ENCODE measurements at regions not wholly inside any gene's neighbourhood (a gene's known extent, or its start where the extent isn't known, plus 50 kb on each side); places are given as distances from the start of the nearest gene placed in this dataset.

GRCh38 chrX:38987198-38987651, 186.0 kb downstream of the MID1IP1 start:
- in situ Hi-C loops (cut with MboI; ENCODE audit: low sequenced_read_pairs), result no loop called here

GRCh38 chrX:38988301-38988700, 187.0 kb downstream of the MID1IP1 start:
- in situ Hi-C loops (cut with MboI; ENCODE audit: low sequenced_read_pairs), result no loop called here

- in situ Hi-C loops (cut with MboI; ENCODE audit: low sequenced_read_pairs), result no loop called here
Observed at GRCh38 chrX:38989076-38989475, 187.8 kb downstream of the MID1IP1 start.

- in situ Hi-C loops (cut with MboI; ENCODE audit: low sequenced_read_pairs), result no loop called here
Observed at GRCh38 chrX:38991656-38992440, 190.6 kb downstream of the MID1IP1 start.

- in situ Hi-C loops (cut with MboI; ENCODE audit: low sequenced_read_pairs), result no loop called here
Observed at GRCh38 chrX:38992441-38993096, 191.3 kb downstream of the MID1IP1 start.

- in situ Hi-C loops (cut with MboI; ENCODE audit: low sequenced_read_pairs), result no loop called here
Observed at GRCh38 chrX:38993500-38993899, 192.2 kb downstream of the MID1IP1 start.

GRCh38 chrX:38999099-38999498, 197.8 kb downstream of the MID1IP1 start:
- in situ Hi-C loops (cut with MboI; ENCODE audit: low sequenced_read_pairs), result no loop called here

GRCh38 chrX:38999967-39000745, 198.9 kb downstream of the MID1IP1 start:
- in situ Hi-C loops (cut with MboI; ENCODE audit: low sequenced_read_pairs), result no loop called here

GRCh38 chrX:39000802-39001201, 199.5 kb downstream of the MID1IP1 start:
- in situ Hi-C loops (cut with MboI; ENCODE audit: low sequenced_read_pairs), result no loop called here

- in situ Hi-C loops (cut with MboI; ENCODE audit: low sequenced_read_pairs), result no loop called here
Observed at GRCh38 chrX:39002466-39002865, 201.2 kb downstream of the MID1IP1 start.

- in situ Hi-C loops (cut with MboI; ENCODE audit: low sequenced_read_pairs), result no loop called here
Observed at GRCh38 chrX:39008549-39008948, 207.3 kb downstream of the MID1IP1 start.

GRCh38 chrX:39011454-39012221, 210.4 kb downstream of the MID1IP1 start:
- in situ Hi-C loops (cut with MboI; ENCODE audit: low sequenced_read_pairs), result no loop called here

- in situ Hi-C loops (cut with MboI; ENCODE audit: low sequenced_read_pairs), result no loop called here
Observed at GRCh38 chrX:39012621-39013111, 211.4 kb downstream of the MID1IP1 start.

- in situ Hi-C loops (cut with MboI; ENCODE audit: low sequenced_read_pairs), result no loop called here
Observed at GRCh38 chrX:39016556-39016955, 215.3 kb downstream of the MID1IP1 start.

GRCh38 chrX:39017077-39017476, 215.8 kb downstream of the MID1IP1 start:
- in situ Hi-C loops (cut with MboI; ENCODE audit: low sequenced_read_pairs), result no loop called here

- in situ Hi-C loops (cut with MboI; ENCODE audit: low sequenced_read_pairs), result no loop called here
Observed at GRCh38 chrX:39017716-39018115, 216.5 kb downstream of the MID1IP1 start.

GRCh38 chrX:39018541-39018940, 217.3 kb downstream of the MID1IP1 start:
- in situ Hi-C loops (cut with MboI; ENCODE audit: low sequenced_read_pairs), result no loop called here

- in situ Hi-C loops (cut with MboI; ENCODE audit: low sequenced_read_pairs), result no loop called here
Observed at GRCh38 chrX:39019056-39019455, 217.8 kb downstream of the MID1IP1 start.

GRCh38 chrX:39020051-39020669, 218.9 kb downstream of the MID1IP1 start:
- in situ Hi-C loops (cut with MboI; ENCODE audit: low sequenced_read_pairs), result no loop called here

- in situ Hi-C loops (cut with MboI; ENCODE audit: low sequenced_read_pairs), result no loop called here
Observed at GRCh38 chrX:39022106-39022505, 220.8 kb downstream of the MID1IP1 start.
